HuH-7 (cell line): ENCODE measurements at regions not wholly inside any gene's neighbourhood (a gene's known extent, or its start where the extent isn't known, plus 50 kb on each side); places are given as distances from the start of the nearest gene placed in this dataset.
"Not testable (repeated sequence)": the region's sequence is repeated elsewhere in the genome, so short reads cannot be mapped to it uniquely, and the experiment has no call there.

Experiments used
- DNase-seq: peaks from one replicate; pipeline ENCODE4 v3.0.0; 2011; ENCODE audit warnings: low spot score

DNA sequence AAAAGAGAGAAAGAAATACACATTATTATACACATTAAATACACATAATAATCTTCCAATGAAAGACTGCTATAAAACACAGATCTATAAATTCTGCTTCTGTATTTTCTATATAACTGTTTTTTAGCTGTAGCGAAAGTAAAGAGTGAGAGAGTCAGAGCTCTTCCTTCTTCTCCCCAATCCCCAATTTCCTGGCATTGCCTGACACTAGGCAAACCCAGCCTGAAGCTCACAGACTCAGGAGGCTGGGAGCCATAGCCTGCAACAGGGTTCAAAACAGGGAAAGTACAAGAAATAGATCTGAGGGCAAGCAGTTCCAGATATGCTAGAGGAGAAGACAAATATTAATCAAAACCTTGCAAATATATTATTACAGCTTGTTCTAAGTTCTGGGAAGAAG lies 201.6 kb downstream of the HNRNPD start:
- DNase-seq = no peak

GRCh38 chr4:82171531-82172155 lies 202.1 kb downstream of the HNRNPD start:
- no peak for DNase-seq

DNA sequence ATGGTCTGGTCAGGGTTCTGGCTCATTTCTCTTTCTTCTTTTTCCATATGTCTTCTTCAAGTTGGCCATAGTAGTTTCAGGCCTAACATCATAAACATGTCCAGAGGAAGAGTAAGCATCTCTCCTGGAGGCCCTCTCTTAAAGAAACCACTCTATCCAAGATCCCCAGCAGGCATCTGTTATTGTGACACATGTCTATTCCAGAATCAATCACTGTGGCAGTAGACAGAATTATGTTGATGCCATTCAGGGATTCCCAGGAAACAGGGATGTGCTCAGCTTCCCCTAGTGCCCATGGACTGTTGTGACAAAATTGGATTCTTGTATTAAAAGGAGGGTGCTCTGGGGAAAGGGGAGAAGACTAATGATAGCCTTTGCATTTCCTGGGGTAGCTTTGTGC lies 224.0 kb downstream of the HNRNPD start:
- DNase-seq = no peak

GRCh38 chr4:82145850-82146249 lies 227.9 kb downstream of the HNRNPD start:
- no peak for DNase-seq

DNA sequence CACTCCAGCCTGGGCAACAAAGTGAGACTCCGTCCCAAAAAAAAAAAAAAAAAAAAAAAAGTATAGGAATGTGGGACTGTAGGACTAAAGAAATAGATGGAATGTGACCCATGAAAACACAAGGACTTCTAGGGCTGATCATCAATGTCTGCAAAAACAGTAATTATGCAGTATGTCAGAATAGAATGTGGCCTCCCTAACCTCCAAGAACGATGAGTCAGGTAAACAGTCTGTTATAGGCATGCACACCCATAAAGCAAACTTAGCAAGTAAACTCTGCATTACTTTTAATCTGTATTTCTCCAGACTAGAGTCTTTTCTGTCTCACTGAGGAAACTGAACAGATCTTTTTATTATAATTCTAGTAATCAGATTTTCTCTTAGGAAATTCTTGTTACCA lies 233.4 kb downstream of the HNRNPD start:
- DNase-seq = no peak

GRCh38 chr4:82139287-82139686 lies 234.5 kb downstream of the HNRNPD start:
- no peak for DNase-seq

DNA sequence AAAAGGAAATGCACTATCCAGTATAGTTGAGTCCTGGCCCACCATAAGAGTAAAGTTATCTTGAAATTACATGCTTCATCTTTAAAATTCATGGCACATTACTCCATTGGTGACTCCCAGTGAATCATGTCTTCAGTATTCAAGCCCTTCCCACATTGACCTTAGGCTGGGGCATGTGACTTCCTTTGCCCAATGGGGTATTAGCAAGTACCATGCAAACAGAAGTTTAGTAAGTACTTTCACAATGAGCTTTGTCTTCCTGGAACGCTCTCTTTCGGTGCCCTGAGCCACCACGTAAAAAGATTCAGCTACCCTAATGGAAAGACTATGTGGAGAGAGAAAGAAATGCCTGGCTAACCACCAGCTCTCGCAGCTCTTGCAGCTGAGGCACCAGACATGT lies 235.4 kb downstream of the HNRNPD start:
- DNase-seq = no peak

DNA sequence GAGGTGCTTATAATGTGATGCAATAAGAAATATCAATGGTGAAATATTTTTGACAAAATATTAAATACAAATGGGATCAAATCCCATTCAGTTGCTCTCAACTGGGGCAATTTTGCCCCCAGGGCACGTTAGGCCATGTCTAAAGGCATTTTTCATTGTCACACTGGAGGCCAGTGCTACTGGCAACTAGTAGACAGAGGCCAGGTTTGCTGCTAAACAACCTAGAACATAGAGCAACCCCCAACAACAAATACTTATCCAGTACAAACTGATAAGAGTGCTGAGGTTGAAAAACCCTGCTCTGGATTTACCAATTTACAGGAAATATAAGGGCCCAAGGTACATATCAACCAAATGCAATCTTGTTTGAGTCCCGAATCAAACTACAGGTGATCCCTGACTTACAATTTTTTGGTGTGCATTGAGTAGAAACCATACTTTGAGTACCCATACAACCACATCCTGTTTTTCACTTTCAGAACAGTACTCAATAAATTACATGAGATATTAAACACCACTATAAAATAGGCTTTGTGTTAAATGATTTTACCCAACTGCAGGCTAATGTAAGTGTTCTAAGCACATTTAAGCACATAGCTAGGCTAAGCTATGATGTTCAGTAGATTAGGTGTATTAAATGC lies 237.5 kb downstream of the HNRNPD start:
- DNase-seq = no peak

GRCh38 chr4:82128355-82128754 lies 245.4 kb downstream of the HNRNPD start:
- no peak for DNase-seq

GRCh38 chr4:82126512-82127040 lies 247.2 kb downstream of the HNRNPD start:
- DNase-seq = no peak

DNA sequence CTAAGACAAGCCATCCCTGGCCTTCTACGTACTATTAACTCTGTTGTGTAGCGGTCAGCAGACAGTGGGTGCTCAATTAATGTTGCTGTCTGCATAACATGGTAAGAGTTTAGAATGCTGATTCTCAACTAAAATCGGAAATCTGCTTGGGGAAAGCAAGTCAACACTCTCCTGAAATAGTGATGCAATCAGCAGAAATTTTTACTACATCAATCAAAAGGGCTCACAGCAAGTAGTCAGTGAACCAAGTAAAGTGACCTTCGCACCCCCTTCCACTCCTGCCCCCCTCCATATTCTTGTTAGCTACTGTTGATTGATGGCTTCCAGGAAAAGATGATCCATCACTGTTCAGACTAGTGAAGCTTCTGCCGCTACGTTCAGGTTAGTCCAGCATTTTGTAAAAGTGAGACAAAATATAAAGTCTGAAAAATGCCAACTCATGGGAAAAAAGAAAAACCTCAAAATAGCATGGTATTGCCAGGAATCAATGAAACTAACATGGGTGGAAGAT lies 247.9 kb downstream of the HNRNPD start:
- DNase-seq = no peak

DNA sequence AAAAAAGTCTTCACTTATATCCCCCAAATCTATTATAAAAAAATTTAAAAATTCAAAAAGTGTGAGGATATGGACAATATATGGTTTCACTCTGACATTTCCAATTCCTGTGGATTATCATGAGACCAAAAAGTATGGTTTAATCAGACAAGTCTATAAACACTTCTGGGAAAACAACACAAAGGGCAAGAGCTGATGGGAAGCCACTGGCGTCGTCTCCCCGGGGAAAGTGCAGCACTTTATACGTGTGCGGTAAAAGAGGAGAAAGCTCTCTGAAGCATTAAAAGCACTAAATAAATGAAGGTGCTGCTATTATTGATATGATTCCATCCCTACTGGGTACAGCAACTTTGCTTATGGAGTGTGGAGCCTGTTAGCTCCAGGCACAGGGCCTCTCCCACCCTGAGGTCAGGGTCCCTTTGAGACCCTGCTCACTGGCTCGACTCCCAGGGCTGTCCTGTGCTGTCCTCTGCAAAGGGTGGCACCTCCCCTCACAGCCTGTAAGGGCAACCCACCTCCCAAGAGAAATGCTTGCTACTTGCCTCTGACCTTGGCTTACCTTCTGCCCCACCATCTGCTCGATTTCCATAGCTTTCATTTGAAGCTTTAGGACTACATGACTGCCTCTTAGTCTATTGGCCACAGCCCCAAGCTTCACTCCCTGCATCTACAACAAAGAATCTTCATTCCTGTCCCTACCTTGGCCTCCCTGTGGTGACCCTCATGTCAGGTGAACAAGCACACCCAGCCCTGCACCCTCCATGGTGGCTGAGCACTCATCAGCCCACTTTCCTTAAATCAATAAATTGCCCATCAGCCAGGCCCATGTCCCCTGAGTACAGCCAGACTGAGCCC lies 248.6 kb downstream of the HNRNPD start:
- no peak for DNase-seq

GRCh38 chr4:82124365-82124764 lies 249.4 kb downstream of the HNRNPD start:
- DNase-seq = no peak

- no peak for DNase-seq
Observed at GRCh38 chr4:82123934-82124333, 249.9 kb downstream of the HNRNPD start.

DNA sequence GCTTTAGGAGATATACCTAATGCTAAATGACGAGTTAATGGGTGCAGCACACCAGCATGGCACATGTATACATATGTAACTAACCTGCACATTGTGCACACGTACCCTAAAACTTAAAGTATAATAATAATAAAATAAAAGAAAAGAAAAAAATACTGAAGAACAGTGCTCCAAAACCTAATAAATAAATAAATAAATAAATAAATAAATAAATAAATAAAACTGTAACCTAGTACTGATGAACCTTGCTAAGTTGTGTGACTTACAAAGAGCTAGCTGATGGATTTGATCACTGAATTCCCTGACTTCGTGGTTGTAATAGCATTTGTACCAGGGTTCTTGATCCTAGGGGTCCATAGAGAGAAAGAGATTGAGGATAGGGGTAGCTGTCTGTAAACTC lies 258.6 kb downstream of the HNRNPD start:
- DNase-seq = not testable (repeated sequence)

- no peak for DNase-seq
Observed at GRCh38 chr4:82108506-82108905, 265.3 kb downstream of the HNRNPD start.

- DNase-seq = no peak
Observed at GRCh38 chr4:82104578-82104977, 269.2 kb downstream of the HNRNPD start.

- no peak for DNase-seq
Observed at GRCh38 chr4:82099928-82100579, 273.7 kb downstream of the HNRNPD start.

DNA sequence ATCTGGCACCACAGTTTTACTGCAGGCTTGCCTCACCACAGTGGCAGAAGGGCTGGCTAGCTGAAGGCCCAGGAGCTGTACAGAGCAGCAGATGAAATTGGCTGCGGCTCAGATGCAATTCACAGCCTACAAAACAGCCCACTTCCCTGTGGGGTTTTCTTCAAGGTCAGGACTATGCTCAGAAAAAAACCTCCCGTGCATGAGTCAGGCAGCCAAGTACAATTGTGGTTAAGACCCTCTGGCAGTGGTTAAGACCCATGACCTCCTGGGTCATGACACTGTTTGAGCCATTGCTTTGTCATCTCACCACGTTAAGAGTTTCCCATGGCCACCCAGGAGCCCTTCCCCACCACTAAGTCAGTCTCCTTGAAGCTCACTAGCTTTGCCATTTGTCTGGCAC lies 276.3 kb downstream of the HNRNPD start:
- no peak for DNase-seq

- no peak for DNase-seq
Observed at GRCh38 chr4:82090717-82091116, 283.1 kb downstream of the HNRNPD start.

GRCh38 chr4:82084747-82085146 lies 289.0 kb downstream of the HNRNPD start:
- no peak for DNase-seq

DNA sequence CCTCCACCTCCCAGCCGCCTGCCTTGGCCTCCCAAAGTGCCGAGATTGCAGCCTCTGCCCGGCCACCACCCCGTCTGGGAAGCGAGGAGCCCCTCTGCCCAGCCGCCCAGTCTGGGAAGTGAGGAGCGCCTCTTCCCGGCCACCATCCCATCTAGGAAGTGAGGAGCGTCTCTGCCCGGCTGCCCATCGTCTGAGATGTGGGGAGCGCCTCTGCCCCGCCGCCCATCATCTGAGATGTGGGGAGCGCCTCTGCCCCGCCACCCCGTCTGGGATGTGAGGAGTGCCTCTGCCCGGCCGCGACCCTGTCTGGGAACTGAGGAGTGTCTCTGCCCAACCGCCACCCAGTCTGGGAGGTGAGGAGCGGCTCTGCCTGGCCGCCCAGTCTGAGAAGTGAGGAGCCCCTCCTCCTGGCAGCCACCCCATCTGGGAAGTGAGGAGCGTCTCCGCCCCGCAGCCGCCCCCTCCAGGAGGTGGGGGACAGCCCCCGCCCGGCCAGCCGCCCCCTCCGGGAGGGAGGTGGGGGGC lies 296.3 kb downstream of the HNRNPD start:
- not testable (repeated sequence) for DNase-seq
